Type B pancreatic cell (in vitro differentiated cells): ENCODE measurements at regions not wholly inside any gene's neighbourhood (a gene's known extent, or its start where the extent isn't known, plus 50 kb on each side); places are given as distances from the start of the nearest gene placed in this dataset.
A peak's percentile ranks its signal among the peaks of the same experiment; 100 is the strongest.

Source experiments
- DNase-seq: peaks from one replicate; pipeline ENCODE4 v3.0.0; 2021; ENCODE audit warnings: mixed read lengths; ENCODE audit not compliant: unreplicated experiment; ENCODE audit errors: extremely low spot score
- H3K27ac Mint-ChIP-seq: 2 replicates; pipeline ENCODE4 v1.8.0; 2021; ENCODE audit warnings: mild to moderate bottlenecking, mixed read lengths
- H3K27me3 Mint-ChIP-seq: 2 replicates; pipeline ENCODE4 v1.8.0; 2021; ENCODE audit warnings: mixed read lengths
- H3K36me3 Mint-ChIP-seq: 2 replicates; pipeline ENCODE4 v1.8.0; 2021; ENCODE audit warnings: mixed read lengths
- H3K4me1 Mint-ChIP-seq: one replicate; pipeline ENCODE4 v1.8.0; 2021; ENCODE audit warnings: mixed read lengths; ENCODE audit not compliant: unreplicated experiment
- H3K4me3 Mint-ChIP-seq: 2 replicates; pipeline ENCODE4 v1.8.0; 2021; ENCODE audit warnings: mild to moderate bottlenecking, mixed read lengths
- H3K9me3 Mint-ChIP-seq: 2 replicates; pipeline ENCODE4 v1.8.0; 2021; ENCODE audit warnings: mixed read lengths
- TF ChIP-seq, protein P1 (sequence below): fragments of 200-600 bp; sonication (generic); conservative IDR thresholded peaks from 2 replicates; pipeline ENCODE4 v1.5.0; 2021; ENCODE audit warnings: antibody characterized with exemption, mild to moderate bottlenecking

DNA sequence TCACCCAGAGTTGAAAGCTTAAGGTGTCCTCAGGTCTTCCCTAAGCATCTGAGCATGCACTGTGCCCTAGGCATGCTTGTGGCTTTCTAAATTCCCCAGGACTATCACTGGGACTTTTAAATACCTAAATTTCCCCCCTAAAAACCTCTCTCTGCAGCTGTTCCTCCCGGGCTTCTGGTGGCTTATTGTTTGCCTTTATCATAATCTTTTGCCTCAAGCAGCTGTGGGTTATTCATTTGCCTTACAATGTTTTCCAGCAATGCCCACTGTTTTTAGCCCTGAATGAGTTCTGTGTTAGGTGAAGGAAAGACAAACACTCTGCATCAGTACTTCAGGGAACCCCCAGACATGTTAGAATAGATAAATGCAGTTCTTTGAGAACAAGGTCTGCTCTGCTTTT is 455.0 kb downstream of the ZIC3 start:
- Mint-ChIP-seq H3K36me3 (no peaks in the 10 kb centered on the region), H3K27ac (no peak overlapping the region), H3K4me3 (no peak overlapping the region), H3K4me1 (no peaks in the 10 kb centered on the region), H3K27me3 (no peaks in the 10 kb centered on the region), H3K9me3 (no peaks in the 10 kb centered on the region)
- TF ChIP-seq, protein P1, sequence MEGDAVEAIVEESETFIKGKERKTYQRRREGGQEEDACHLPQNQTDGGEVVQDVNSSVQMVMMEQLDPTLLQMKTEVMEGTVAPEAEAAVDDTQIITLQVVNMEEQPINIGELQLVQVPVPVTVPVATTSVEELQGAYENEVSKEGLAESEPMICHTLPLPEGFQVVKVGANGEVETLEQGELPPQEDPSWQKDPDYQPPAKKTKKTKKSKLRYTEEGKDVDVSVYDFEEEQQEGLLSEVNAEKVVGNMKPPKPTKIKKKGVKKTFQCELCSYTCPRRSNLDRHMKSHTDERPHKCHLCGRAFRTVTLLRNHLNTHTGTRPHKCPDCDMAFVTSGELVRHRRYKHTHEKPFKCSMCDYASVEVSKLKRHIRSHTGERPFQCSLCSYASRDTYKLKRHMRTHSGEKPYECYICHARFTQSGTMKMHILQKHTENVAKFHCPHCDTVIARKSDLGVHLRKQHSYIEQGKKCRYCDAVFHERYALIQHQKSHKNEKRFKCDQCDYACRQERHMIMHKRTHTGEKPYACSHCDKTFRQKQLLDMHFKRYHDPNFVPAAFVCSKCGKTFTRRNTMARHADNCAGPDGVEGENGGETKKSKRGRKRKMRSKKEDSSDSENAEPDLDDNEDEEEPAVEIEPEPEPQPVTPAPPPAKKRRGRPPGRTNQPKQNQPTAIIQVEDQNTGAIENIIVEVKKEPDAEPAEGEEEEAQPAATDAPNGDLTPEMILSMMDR, result no peak
- DNase-seq, result no peak

GRCh38 chrX:138026211-138026610 is 460.3 kb downstream of the ZIC3 start:
- H3K36me3 Mint-ChIP-seq, result no peaks in the 10 kb centered on the region
- no peaks in the 10 kb centered on the region for H3K27me3 Mint-ChIP-seq
- no peaks in the 10 kb centered on the region for H3K9me3 Mint-ChIP-seq
- DNase-seq, result no peak
- no peaks in the 10 kb centered on the region for H3K4me1 Mint-ChIP-seq
- TF ChIP-seq, protein P1, result peak; percentile 66
- H3K4me3 Mint-ChIP-seq, result no peak overlapping the region
- no peak overlapping the region for H3K27ac Mint-ChIP-seq

GRCh38 chrX:138031715-138032114 is 465.8 kb downstream of the ZIC3 start:
- no peaks in the 10 kb centered on the region for H3K4me1 Mint-ChIP-seq
- no peak for DNase-seq
- no peaks in the 10 kb centered on the region for H3K36me3 Mint-ChIP-seq
- H3K9me3 Mint-ChIP-seq, result no peaks in the 10 kb centered on the region
- no peak overlapping the region for H3K4me3 Mint-ChIP-seq
- no peak overlapping the region for H3K27ac Mint-ChIP-seq
- H3K27me3 Mint-ChIP-seq, result no peaks in the 10 kb centered on the region
- TF ChIP-seq, protein P1, result no peak

GRCh38 chrX:138034136-138034535 is 468.2 kb downstream of the ZIC3 start:
- Mint-ChIP-seq H3K4me3 (no peak overlapping the region), H3K9me3 (no peaks in the 10 kb centered on the region), H3K4me1 (no peaks in the 10 kb centered on the region), H3K27ac (no peak overlapping the region), H3K27me3 (no peaks in the 10 kb centered on the region), H3K36me3 (no peaks in the 10 kb centered on the region)
- DNase-seq, result no peak
- TF ChIP-seq, protein P1, result peak; percentile 63

DNA sequence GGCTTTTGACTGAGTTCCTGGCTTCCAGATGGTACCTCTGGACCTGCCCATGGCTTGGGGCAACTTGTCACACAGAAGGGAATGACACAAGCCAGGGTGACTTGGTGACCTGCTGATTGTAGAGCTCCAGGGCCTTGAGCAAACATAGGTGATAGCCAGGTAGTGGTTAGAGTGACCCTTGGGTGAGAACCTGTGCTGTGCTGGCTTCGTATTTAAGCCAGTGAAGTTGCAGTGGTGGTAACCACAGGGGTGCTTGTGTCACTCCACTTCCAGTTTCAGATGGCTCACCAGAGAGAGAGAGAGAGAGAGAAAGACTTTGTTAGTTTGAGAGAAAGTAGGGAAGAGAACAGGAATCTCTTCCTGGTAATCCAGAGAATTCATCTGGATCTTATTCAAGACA is 471.6 kb downstream of the ZIC3 start:
- Mint-ChIP-seq H3K27ac (no peak overlapping the region), H3K9me3 (no peaks in the 10 kb centered on the region), H3K36me3 (no peaks in the 10 kb centered on the region), H3K4me1 (no peaks in the 10 kb centered on the region), H3K27me3 (no peaks in the 10 kb centered on the region), H3K4me3 (no peak overlapping the region)
- TF ChIP-seq, protein P1, result no peak
- no peak for DNase-seq

- Mint-ChIP-seq H3K4me3 (no peak overlapping the region), H3K27me3 (no peaks in the 10 kb centered on the region), H3K36me3 (no peaks in the 10 kb centered on the region), H3K9me3 (peaks cover 3% of the 10 kb centered on the region), H3K4me1 (no peaks in the 10 kb centered on the region), H3K27ac (no peak overlapping the region)
- DNase-seq, result no peak
- TF ChIP-seq, protein P1, result no peak
These were observed 492.0 kb downstream of the ZIC3 start for GRCh38 chrX:138057883-138058282.
